ENCODE measurements at regions not wholly inside any gene's neighbourhood (a gene's known extent, or its start where the extent isn't known, plus 50 kb on each side); places are given as distances from the start of the nearest gene placed in this dataset.

- Histone ChIP-seq H3K4me3 (ENCODE audit: low read depth, low read length) (no peak overlapping the region), H3K27me3 (ENCODE audit: control insufficient read depth, insufficient read depth, low read length) (no peaks in the 10 kb centered on the region), H3K36me3 (ENCODE audit: control insufficient read depth, insufficient read depth, low read length) (no peaks in the 10 kb centered on the region)
- no peak for TF ChIP-seq CTCF (IDR thresholded peaks at IDR 0.05; ENCODE audit: insufficient read depth, low read length, poor library complexity, severe bottlenecking)
- no peak for DNase-seq (ENCODE audit: low read depth)
Measured at GRCh38 chr9:120177121-120177520, 402.8 kb downstream of the CDK5RAP2 start.

DNA sequence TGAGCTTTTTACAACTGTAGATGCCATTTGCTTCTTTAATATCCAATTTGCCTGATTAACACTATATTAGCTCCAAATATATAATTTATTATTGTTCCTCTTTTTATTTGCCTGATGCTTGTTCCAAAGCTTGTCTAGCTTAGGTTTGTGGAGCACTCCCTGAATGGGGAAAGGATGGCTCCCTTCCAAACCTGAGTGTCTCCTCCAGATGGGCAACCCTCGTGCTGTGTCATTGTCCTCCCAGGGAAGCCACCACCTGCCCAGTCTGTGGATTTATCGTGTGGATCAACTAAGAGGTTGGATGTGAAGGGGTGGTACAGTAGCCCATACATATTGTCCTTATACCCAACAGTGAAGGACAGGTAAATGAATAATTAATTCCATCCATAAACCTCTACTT lies 404.9 kb downstream of the CDK5RAP2 start:
- no peaks in the 10 kb centered on the region for H3K36me3 ChIP-seq (ENCODE audit: control insufficient read depth, insufficient read depth, low read length)
- no peak for DNase-seq (ENCODE audit: low read depth)
- H3K27me3 ChIP-seq (ENCODE audit: control insufficient read depth, insufficient read depth, low read length): no peaks in the 10 kb centered on the region
- no peak for TF ChIP-seq CTCF (IDR thresholded peaks at IDR 0.05; ENCODE audit: insufficient read depth, low read length, poor library complexity, severe bottlenecking)
- no peak overlapping the region for H3K4me3 ChIP-seq (ENCODE audit: low read depth, low read length)

GRCh38 chr9:120161776-120162175 lies 418.2 kb downstream of the CDK5RAP2 start:
- no peak for TF ChIP-seq CTCF (IDR thresholded peaks at IDR 0.05; ENCODE audit: insufficient read depth, low read length, poor library complexity, severe bottlenecking)
- DNase-seq (ENCODE audit: low read depth): no peak
- Histone ChIP-seq H3K27me3 (ENCODE audit: control insufficient read depth, insufficient read depth, low read length) (no peaks in the 10 kb centered on the region), H3K36me3 (ENCODE audit: control insufficient read depth, insufficient read depth, low read length) (no peaks in the 10 kb centered on the region), H3K4me3 (ENCODE audit: low read depth, low read length) (no peak overlapping the region)

DNA sequence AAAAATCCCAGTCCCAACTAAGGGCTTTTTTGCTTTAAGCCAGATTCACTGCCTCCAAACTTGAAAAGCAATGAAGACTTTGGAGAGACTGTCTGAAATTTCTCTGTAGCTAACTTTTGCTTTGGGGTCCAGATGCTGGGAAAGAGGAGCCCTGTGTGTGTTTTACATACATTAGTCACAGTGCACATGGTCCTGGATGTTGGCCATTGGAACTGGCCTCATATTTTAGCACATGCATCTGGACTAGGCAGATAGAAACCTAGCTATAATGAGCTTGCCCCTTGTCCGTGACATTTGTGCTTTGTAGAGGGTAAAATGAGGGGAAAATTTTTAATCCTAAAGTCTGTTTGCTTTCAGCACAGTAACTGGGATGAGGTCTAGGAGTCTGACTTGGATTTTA lies 421.7 kb downstream of the CDK5RAP2 start:
- no peak overlapping the region for H3K4me3 ChIP-seq (ENCODE audit: low read depth, low read length)
- no peaks in the 10 kb centered on the region for H3K36me3 ChIP-seq (ENCODE audit: control insufficient read depth, insufficient read depth, low read length)
- no peak for TF ChIP-seq CTCF (IDR thresholded peaks at IDR 0.05; ENCODE audit: insufficient read depth, low read length, poor library complexity, severe bottlenecking)
- H3K27me3 ChIP-seq (ENCODE audit: control insufficient read depth, insufficient read depth, low read length): no peaks in the 10 kb centered on the region
- DNase-seq (ENCODE audit: low read depth): no peak

DNA sequence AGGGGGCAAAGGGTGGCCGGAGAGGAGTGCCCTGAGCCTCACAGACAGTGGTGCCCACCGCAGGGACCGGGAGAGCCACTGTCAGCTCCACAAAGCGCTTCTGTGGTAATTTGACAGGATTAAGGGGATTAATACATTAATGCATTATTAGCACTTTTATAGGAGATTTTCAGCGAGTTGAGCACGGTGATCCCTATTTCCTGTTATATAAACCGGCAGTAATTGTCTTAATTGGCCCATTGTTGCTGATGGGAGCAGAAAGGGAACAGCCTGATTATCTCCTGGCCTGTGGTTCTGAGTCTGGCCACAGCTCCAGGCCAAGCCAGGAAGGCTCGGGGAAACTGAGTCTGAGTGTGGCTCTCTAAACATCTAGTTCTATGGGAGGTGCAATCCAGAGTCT lies 423.6 kb downstream of the CDK5RAP2 start:
- Histone ChIP-seq H3K27me3 (ENCODE audit: control insufficient read depth, insufficient read depth, low read length) (no peaks in the 10 kb centered on the region), H3K4me3 (ENCODE audit: low read depth, low read length) (no peak overlapping the region), H3K36me3 (ENCODE audit: control insufficient read depth, insufficient read depth, low read length) (no peaks in the 10 kb centered on the region)
- no peak for DNase-seq (ENCODE audit: low read depth)
- TF ChIP-seq CTCF (IDR thresholded peaks at IDR 0.05; ENCODE audit: insufficient read depth, low read length, poor library complexity, severe bottlenecking): no peak

- no peaks in the 10 kb centered on the region for H3K27me3 ChIP-seq (ENCODE audit: control insufficient read depth, insufficient read depth, low read length)
- no peak for DNase-seq (ENCODE audit: low read depth)
- no peak overlapping the region for H3K4me3 ChIP-seq (ENCODE audit: low read depth, low read length)
- TF ChIP-seq CTCF (IDR thresholded peaks at IDR 0.05; ENCODE audit: insufficient read depth, low read length, poor library complexity, severe bottlenecking): no peak
- H3K36me3 ChIP-seq (ENCODE audit: control insufficient read depth, insufficient read depth, low read length): no peaks in the 10 kb centered on the region
Measured at GRCh38 chr9:120153258-120153657, 426.7 kb downstream of the CDK5RAP2 start.

Measured in kidney epithelial cell (primary cell).